Stomach (tissue), 4 donors: ENCODE measurements at regions not wholly inside any gene's neighbourhood (a gene's known extent, or its start where the extent isn't known, plus 50 kb on each side); places are given as distances from the start of the nearest gene placed in this dataset.

Experiments used
- CTCF ChIP-seq, 7 experiments: fragments of 450-650 bp in 4 of 7; fragments of 200-600 bp in 3 of 7; sonication (generic) in 3 of 7; IDR thresholded peaks; one replicate each; pipeline ENCODE4 v1.5.1; 2016 to 2019; ENCODE audit warnings: antibody characterized with exemption in 7 of 7, control low read depth in 2 of 7, mild to moderate bottlenecking in 1 of 7
- POLR2A ChIP-seq, 4 donors: fragments of 450-650 bp; IDR thresholded peaks; one replicate each; pipeline ENCODE4 v1.6.1; 2016; ENCODE audit warnings: antibody characterized with exemption in 4 of 4, control low read depth in 2 of 4, mild to moderate bottlenecking in 1 of 4, moderate library complexity in 1 of 4

- TF ChIP-seq POLR2A (IDR thresholded peaks at IDR 0.05) (no peak), CTCF (IDR thresholded peaks at IDR 0.05) (no peak)
Measured at GRCh38 chr12:93102312-93102711, 173.2 kb upstream of the EEA1 start.
